ENCODE measurements at regions not wholly inside any gene's neighbourhood (a gene's known extent, or its start where the extent isn't known, plus 50 kb on each side); places are given as distances from the start of the nearest gene placed in this dataset.

DNA sequence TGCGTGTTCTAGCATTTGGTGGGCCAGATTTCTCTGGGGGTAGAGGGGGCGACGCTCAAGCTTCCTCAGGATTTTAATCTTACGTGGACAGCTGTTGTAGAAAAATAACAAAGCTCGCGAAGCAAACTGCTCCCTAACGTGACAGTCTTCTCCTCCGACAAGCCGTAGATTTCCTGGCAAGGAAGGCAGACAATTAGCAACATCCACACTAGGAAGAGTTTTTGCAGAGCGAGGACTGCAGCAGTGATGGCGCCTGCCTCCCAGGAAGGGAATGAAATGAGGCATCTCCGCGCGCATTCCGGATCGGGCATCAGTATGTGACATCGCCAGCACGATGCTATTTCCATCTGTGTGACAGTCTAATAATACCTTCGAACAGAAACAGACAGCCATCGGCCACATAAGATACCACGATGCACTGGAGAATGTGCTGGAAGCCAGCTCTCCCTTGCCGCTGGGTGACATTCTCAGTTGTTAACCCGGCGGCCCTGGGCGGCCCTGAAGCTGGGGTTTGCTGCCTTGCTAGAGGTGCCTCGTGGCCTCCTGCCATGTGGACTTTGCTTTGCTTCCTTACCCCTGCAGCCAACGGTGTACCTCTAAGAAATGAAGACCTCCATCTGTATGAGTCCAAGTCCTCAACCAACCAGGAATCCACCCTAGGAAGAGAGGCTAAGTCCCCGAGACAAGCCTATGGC is 101.8 kb upstream of the AGAP1 start:
- no peak for TF ChIP-seq CTCF (conservative IDR thresholded peaks at IDR 0.05; ENCODE audit: low read depth, low read length)
- no peak for DNase-seq (ENCODE audit: low read depth)
- H3K4me3 ChIP-seq (ENCODE audit: low read depth, low read length), result no peak overlapping the region

- TF ChIP-seq CTCF (conservative IDR thresholded peaks at IDR 0.05; ENCODE audit: low read depth, low read length), result no peak
- peak; percentile 88 for DNase-seq (ENCODE audit: low read depth)
- H3K4me3 ChIP-seq (ENCODE audit: low read depth, low read length), result no peak overlapping the region
These were observed 99.5 kb upstream of the AGAP1 start for GRCh38 chr2:235394278-235394828.

DNA sequence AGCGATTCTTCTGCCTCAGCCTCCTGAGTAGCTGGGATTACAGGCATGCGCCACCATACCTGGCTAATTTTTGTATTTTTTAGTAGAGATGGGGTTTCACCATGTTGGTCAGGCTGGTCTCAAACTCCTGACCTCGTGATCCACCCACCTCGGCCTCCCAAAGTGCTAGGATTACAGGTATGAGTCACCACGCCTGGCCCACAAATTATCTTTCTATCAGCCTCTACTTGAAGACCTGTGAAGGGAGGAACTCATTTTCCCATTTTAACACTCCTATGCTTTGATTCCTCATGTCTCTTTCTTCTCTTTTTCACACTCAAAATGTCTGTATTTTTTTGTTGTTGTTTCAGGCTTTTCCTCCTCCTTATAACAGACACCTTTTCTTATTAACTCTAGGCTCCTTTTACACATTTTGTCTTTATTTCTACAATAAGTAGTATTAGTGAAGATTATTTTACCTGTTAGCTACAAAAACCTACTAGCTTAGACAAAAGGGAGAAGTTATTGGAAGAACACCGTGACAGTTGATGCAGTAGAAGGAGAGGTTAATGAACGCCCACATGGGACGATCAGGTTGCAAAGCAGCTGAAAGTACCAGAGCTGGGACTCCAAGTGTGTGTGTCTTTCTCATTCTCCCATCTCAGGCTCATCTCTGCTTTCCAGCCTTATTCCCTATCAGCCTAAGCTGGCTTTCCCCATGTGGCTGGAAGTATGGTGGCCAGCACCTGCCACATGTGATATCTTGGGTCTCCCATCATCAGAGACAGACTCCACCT is 97.6 kb upstream of the AGAP1 start:
- no peak for DNase-seq (ENCODE audit: low read depth)
- no peak overlapping the region for H3K4me3 ChIP-seq (ENCODE audit: low read depth, low read length)
- TF ChIP-seq CTCF (conservative IDR thresholded peaks at IDR 0.05; ENCODE audit: low read depth, low read length), result no peak

GRCh38 chr2:235398321-235398720 is 95.5 kb upstream of the AGAP1 start:
- DNase-seq (ENCODE audit: low read depth), result no peak
- TF ChIP-seq CTCF (conservative IDR thresholded peaks at IDR 0.05; ENCODE audit: low read depth, low read length), result no peak
- H3K4me3 ChIP-seq (ENCODE audit: low read depth, low read length), result no peak overlapping the region

DNA sequence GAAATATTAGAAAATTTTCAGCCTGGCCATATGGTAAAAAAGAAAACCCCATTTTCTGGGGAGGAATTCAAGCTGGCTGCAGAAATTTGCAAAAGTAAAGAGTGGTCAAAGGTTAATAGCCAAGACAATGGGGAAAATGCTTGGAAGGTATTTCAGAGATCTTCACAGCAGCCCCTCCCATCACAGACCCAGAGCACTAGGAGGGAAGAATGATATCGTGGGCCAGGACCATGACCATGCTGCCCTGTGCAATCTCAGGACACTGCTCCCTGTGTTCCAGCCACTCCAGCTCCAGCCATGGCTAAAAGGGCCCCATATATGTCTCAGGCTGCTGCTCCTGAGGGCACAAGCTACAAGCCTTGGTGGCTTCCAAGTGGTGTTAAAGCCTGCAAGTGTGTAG is 93.9 kb upstream of the AGAP1 start:
- no peak for TF ChIP-seq CTCF (conservative IDR thresholded peaks at IDR 0.05; ENCODE audit: low read depth, low read length)

GRCh38 chr2:235402422-235402821 is 91.4 kb upstream of the AGAP1 start:
- no peak overlapping the region for H3K4me3 ChIP-seq (ENCODE audit: low read depth, low read length)
- TF ChIP-seq CTCF (conservative IDR thresholded peaks at IDR 0.05; ENCODE audit: low read depth, low read length), result no peak
- DNase-seq (ENCODE audit: low read depth), result no peak

More for the DNA sequence above, 93.9 kb upstream of the AGAP1 start:
- DNase-seq (ENCODE audit: low read depth), result no peak
- H3K4me3 ChIP-seq (ENCODE audit: low read depth, low read length), result no peak overlapping the region

Data from choroid plexus epithelial cell (primary cell).